IPS DF 6.9 (cell line): ENCODE measurements at regions not wholly inside any gene's neighbourhood (a gene's known extent, or its start where the extent isn't known, plus 50 kb on each side); places are given as distances from the start of the nearest gene placed in this dataset.
"Not testable (repeated sequence)": the region's sequence is repeated elsewhere in the genome, so short reads cannot be mapped to it uniquely, and the experiment has no call there.

Source experiments
- DNase-seq: peaks from one replicate; pipeline ENCODE4 v3.0.0-alpha.2; 2013; ENCODE audit warnings: low read depth, low spot score
- H3K27ac ChIP-seq: one replicate; pipeline ENCODE4 v1.5.1; 2013; ENCODE audit warnings: low read length, control low read depth
- H3K27me3 ChIP-seq: 2 replicates; pipeline ENCODE4 v1.6.1; 2013; ENCODE audit warnings: mild to moderate bottlenecking, low read length; ENCODE audit not compliant: control insufficient read depth, insufficient read depth
- H3K36me3 ChIP-seq: 2 replicates; pipeline ENCODE4 v1.6.1; 2013; ENCODE audit warnings: low read length; ENCODE audit not compliant: control insufficient read depth, insufficient read depth
- H3K4me1 ChIP-seq: 2 replicates; pipeline ENCODE4 v1.6.1; 2013; ENCODE audit warnings: low read length; ENCODE audit not compliant: control insufficient read depth, insufficient read depth
- H3K4me3 ChIP-seq: 2 replicates; pipeline ENCODE4 v1.5.1; 2013; ENCODE audit warnings: mild to moderate bottlenecking, low read length
- H3K9me3 ChIP-seq: 2 replicates; pipeline ENCODE4 v1.6.1; 2013; ENCODE audit warnings: low read length, inconsistent platforms; ENCODE audit not compliant: control insufficient read depth, insufficient read depth
- WGBS: extraction: QIAGEN DNeasy Blood & Tissue Kit; methylation state at CpG from one replicate; pipeline ENCODE4 v1.1.7; 2013; ENCODE audit warnings: mixed read lengths, missing lambda C conversion rate; ENCODE audit not compliant: insufficient read length, insufficient coverage; 5-methylcytosine and 5-hydroxymethylcytosine counted together

- H3K27ac ChIP-seq = no peak overlapping the region
- no CpG with 5 or more reads among the region's 3 CpGs for WGBS
These were observed 275.2 kb downstream of the DACT1 start for GRCh38 chr14:58912799-58913432.

GRCh38 chr14:58914279-58914855 is 274.1 kb upstream of the DAAM1 start:
- Histone ChIP-seq H3K27me3 (no peaks in the 10 kb centered on the region), H3K9me3 (no peaks in the 10 kb centered on the region), H3K4me1 (no peaks in the 10 kb centered on the region), H3K27ac (no peak overlapping the region), H3K36me3 (no peaks in the 10 kb centered on the region), H3K4me3 (no peak overlapping the region)
- no CpG with 5 or more reads among the region's 10 CpGs for whole genome bisulfite sequencing
- DNase-seq = no peak

More at GRCh38 chr14:58912799-58913432, 275.2 kb downstream of the DACT1 start:
- Histone ChIP-seq H3K9me3 (no peaks in the 10 kb centered on the region), H3K4me3 (no peak overlapping the region), H3K27me3 (no peaks in the 10 kb centered on the region), H3K4me1 (no peaks in the 10 kb centered on the region), H3K36me3 (no peaks in the 10 kb centered on the region)
- DNase-seq = no peak

GRCh38 chr14:58915646-58916045 is 272.8 kb upstream of the DAAM1 start:
- no peak overlapping the region for H3K27ac ChIP-seq
- DNase-seq = no peak
- no peaks in the 10 kb centered on the region for H3K36me3 ChIP-seq
- no peaks in the 10 kb centered on the region for H3K4me1 ChIP-seq
- H3K4me3 ChIP-seq = no peak overlapping the region
- WGBS = no CpG with 5 or more reads among the region's 2 CpGs
- no peaks in the 10 kb centered on the region for H3K9me3 ChIP-seq
- no peaks in the 10 kb centered on the region for H3K27me3 ChIP-seq

GRCh38 chr14:58918066-58918738 is 270.3 kb upstream of the DAAM1 start:
- no CpG with 5 or more reads among the region's 6 CpGs for WGBS
- no peak for DNase-seq

GRCh38 chr14:58919217-58919616 is 269.2 kb upstream of the DAAM1 start:
- H3K9me3 ChIP-seq = no peaks in the 10 kb centered on the region
- H3K36me3 ChIP-seq = no peaks in the 10 kb centered on the region
- peaks cover 2% of the 10 kb centered on the region; the same call in 1 of the 2 replicates for H3K4me1 ChIP-seq
- no peaks in the 10 kb centered on the region for H3K27me3 ChIP-seq
- no peak for DNase-seq
- H3K4me3 ChIP-seq = no peak overlapping the region
- H3K27ac ChIP-seq = no peak overlapping the region
- no CpG with 5 or more reads among the region's 6 CpGs for WGBS

More at GRCh38 chr14:58918066-58918738, 270.3 kb upstream of the DAAM1 start:
- no peaks in the 10 kb centered on the region for H3K4me1 ChIP-seq
- H3K4me3 ChIP-seq = no peak overlapping the region
- no peak overlapping the region for H3K27ac ChIP-seq
- no peaks in the 10 kb centered on the region for H3K27me3 ChIP-seq
- H3K9me3 ChIP-seq = no peaks in the 10 kb centered on the region
- no peaks in the 10 kb centered on the region for H3K36me3 ChIP-seq

- no peaks in the 10 kb centered on the region for H3K36me3 ChIP-seq
- H3K4me1 ChIP-seq = peaks cover 2% of the 10 kb centered on the region; the same call in 1 of the 2 replicates
- no peak for DNase-seq
- H3K27ac ChIP-seq = no peak overlapping the region
- H3K4me3 ChIP-seq = no peak overlapping the region
- WGBS = no CpG with 5 or more reads among the region's 3 CpGs
- H3K27me3 ChIP-seq = no peaks in the 10 kb centered on the region
- H3K9me3 ChIP-seq = no peaks in the 10 kb centered on the region
These were observed 268.2 kb upstream of the DAAM1 start for GRCh38 chr14:58920230-58920629.

- no CpG with 5 or more reads among the region's 3 CpGs for WGBS
- not testable (repeated sequence) for H3K4me3 ChIP-seq, H3K27ac ChIP-seq, H3K4me1 ChIP-seq, H3K9me3 ChIP-seq, H3K27me3 ChIP-seq, H3K36me3 ChIP-seq, DNase-seq
These were observed 266.1 kb upstream of the DAAM1 start for GRCh38 chr14:58922201-58922940.

GRCh38 chr14:58923751-58924405 is 264.6 kb upstream of the DAAM1 start:
- DNase-seq = no peak
- WGBS = no CpG with 5 or more reads among the region's 7 CpGs
- Histone ChIP-seq H3K36me3 (no peaks in the 10 kb centered on the region), H3K27me3 (no peaks in the 10 kb centered on the region), H3K4me1 (peaks cover 2% of the 10 kb centered on the region; the same call in 1 of the 2 replicates), H3K27ac (no peak overlapping the region), H3K4me3 (no peak overlapping the region), H3K9me3 (no peaks in the 10 kb centered on the region)

- no CpG with 5 or more reads among the region's 2 CpGs for WGBS
- Histone ChIP-seq H3K4me3 (no peak overlapping the region), H3K9me3 (no peaks in the 10 kb centered on the region), H3K4me1 (no peaks in the 10 kb centered on the region; the same call in 1 of the 2 replicates), H3K27ac (no peak overlapping the region), H3K36me3 (no peaks in the 10 kb centered on the region), H3K27me3 (no peaks in the 10 kb centered on the region)
- DNase-seq = no peak
These were observed 246.8 kb upstream of the DAAM1 start for GRCh38 chr14:58941629-58942028.

- Histone ChIP-seq H3K27ac (no peak overlapping the region), H3K9me3 (no peaks in the 10 kb centered on the region), H3K4me3 (no peak overlapping the region), H3K4me1 (no peaks in the 10 kb centered on the region; the same call in 1 of the 2 replicates), H3K27me3 (no peaks in the 10 kb centered on the region), H3K36me3 (no peaks in the 10 kb centered on the region)
- no peak for DNase-seq
- no CpG with 5 or more reads among the region's 2 CpGs for WGBS
These were observed 246.0 kb upstream of the DAAM1 start for GRCh38 chr14:58942516-58942915.
